A549 (cell line): ENCODE measurements at regions not wholly inside any gene's neighbourhood (a gene's known extent, or its start where the extent isn't known, plus 50 kb on each side); places are given as distances from the start of the nearest gene placed in this dataset.

Experiments used
- ATAC-seq, 2 experiments: fragments of 200-7000 bp in 1 of 2; fragments of >200 bp in 1 of 2; cut with Nextera tagmentation in 1 of 2; cut with Tn5 transposase in 1 of 2; 3 replicates each; pipeline versions ENCODE4 v1.8.0 to v1.9.1; 2018 to 2020; ENCODE audit warnings: mild to moderate bottlenecking in 1 of 2, moderate library complexity in 1 of 2
- CTCF ChIA-PET: fragments of 300-600 bp; sonication (Branson Sonifier 250); formaldehyde crosslinking; extraction: SDS; loops from one replicate; lab custom pipeline; 2021; ENCODE audit warnings: antibody characterized with exemption, inconsistent platforms; lab: Yijun Ruan, JAX
- POLR2A ChIA-PET: fragments of 350-600 bp; formaldehyde crosslinking; extraction: SDS; loops from one replicate; lab custom pipeline; 2021; ENCODE audit warnings: antibody characterized with exemption, inconsistent platforms; lab: Yijun Ruan, JAX
- DNase-seq, 2 experiments: peaks; one replicate each; pipeline versions ENCODE4 v3.0.0 to v3.0.0-alpha.2; 2011 to 2016; ENCODE audit warnings: low read depth in 1 of 2, low spot score in 1 of 2
- FAIRE-seq: peaks from 2 replicates; lab custom pipeline; 2011; peaks lifted over from hg19 to GRCh38; lab: Jason Lieb, UNC
- H3K27ac ChIP-seq, 2 experiments: fragments of >200 bp; sonication (Bioruptor Twin); formaldehyde crosslinking; 3 replicates each; pipeline ENCODE4 v1.5.1; 2016 to 2017
- H3K4me1 ChIP-seq: fragments of >200 bp; sonication (Bioruptor Twin); formaldehyde crosslinking; 3 replicates; pipeline ENCODE4 v1.6.1; 2016
- H3K4me2 ChIP-seq: fragments of >200 bp; sonication (Bioruptor Twin); formaldehyde crosslinking; 3 replicates; pipeline ENCODE4 v1.6.1; 2016
- H3K4me3 ChIP-seq: fragments of >200 bp; sonication (Bioruptor Twin); formaldehyde crosslinking; 3 replicates; pipeline ENCODE4 v1.5.1; 2016
- H3K9me3 ChIP-seq: fragments of >200 bp; sonication (Bioruptor Twin); formaldehyde crosslinking; 3 replicates; pipeline ENCODE4 v1.6.1; 2016
- BHLHE40 ChIP-seq: IDR thresholded peaks from 2 replicates; pipeline ENCODE4 v1.6.1; 2012; ENCODE audit warnings: low read depth, low read length, inconsistent platforms
- CHD4 ChIP-seq: fragments of 200-600 bp; sonication (generic); IDR thresholded peaks from 2 replicates; pipeline ENCODE4 v1.6.1; 2016; ENCODE audit warnings: antibody characterized with exemption, mild to moderate bottlenecking, borderline replicate concordance
- EHF ChIP-seq: fragments of 250-450 bp; sonication (Bioruptor Pico); IDR thresholded peaks from 2 replicates; pipeline ENCODE4 v1.5.0; 2020; ENCODE audit warnings: mild to moderate bottlenecking
- FOSL2 ChIP-seq, 2 experiments: fragments of 450-650 bp in 1 of 2; fragments of >200 bp in 1 of 2; sonication (Bioruptor Twin) in 1 of 2; formaldehyde crosslinking; IDR thresholded peaks; 2 replicates each; pipeline versions ENCODE4 v1.5.0 to v1.6.1; 2016 to 2020; ENCODE audit warnings: mild to moderate bottlenecking in 1 of 2, moderate library complexity in 1 of 2
- HEYL ChIP-seq: fragments of 250-450 bp; sonication (Bioruptor Pico); IDR thresholded peaks from 2 replicates; pipeline ENCODE4 v1.8.0; 2021; ENCODE audit warnings: mild to moderate bottlenecking, moderate library complexity
- HOXB5 ChIP-seq: fragments of 250-450 bp; sonication (Bioruptor Pico); IDR thresholded peaks from 2 replicates; pipeline ENCODE4 v1.5.0; 2020; ENCODE audit warnings: mild to moderate bottlenecking, moderate library complexity
- JUNB ChIP-seq: fragments of >200 bp; sonication (Bioruptor Twin); formaldehyde crosslinking; IDR thresholded peaks from 2 replicates; pipeline ENCODE4 v1.6.1; 2016
- NPAS2 ChIP-seq: fragments of 250-450 bp; sonication (Bioruptor Pico); IDR thresholded peaks from 2 replicates; pipeline ENCODE4 v1.8.0; 2022; ENCODE audit warnings: mild to moderate bottlenecking, moderate library complexity, borderline replicate concordance
- POLR2A ChIP-seq: IDR thresholded peaks from 2 replicates; pipeline ENCODE4 v1.6.1; 2012; ENCODE audit warnings: mild to moderate bottlenecking, low read length
- RAD21 ChIP-seq, 2 experiments: fragments of >200 bp in 1 of 2; sonication (Bioruptor Twin) in 1 of 2; formaldehyde crosslinking in 1 of 2; IDR thresholded peaks in 1 of 2; conservative IDR thresholded peaks in 1 of 2; 2 replicates in 1 of 2; 3 replicates in 1 of 2; pipeline ENCODE4 v1.6.1; 2012 to 2018; ENCODE audit warnings: inconsistent platforms in 1 of 2
- RARB ChIP-seq: fragments of 250-450 bp; sonication (Bioruptor Pico); IDR thresholded peaks from 2 replicates; pipeline ENCODE4 v1.8.0; 2021; ENCODE audit warnings: mild to moderate bottlenecking, moderate library complexity
- RCOR1 ChIP-seq: fragments of 150-350 bp; IDR thresholded peaks from 2 replicates; pipeline ENCODE4 v1.6.1; 2014; ENCODE audit warnings: antibody characterized with exemption, low read length, low read depth
- RFX5 ChIP-seq: fragments of 450-650 bp; IDR thresholded peaks from 2 replicates; pipeline ENCODE4 v1.7.1; 2014; ENCODE audit warnings: antibody characterized with exemption, mild to moderate bottlenecking, moderate library complexity
- TFCP2L1 ChIP-seq: fragments of 250-450 bp; sonication (Bioruptor Pico); IDR thresholded peaks from 2 replicates; pipeline ENCODE4 v1.5.0; 2021; ENCODE audit warnings: mild to moderate bottlenecking
- ZNF302 ChIP-seq: fragments of 250-450 bp; sonication (Bioruptor Pico); IDR thresholded peaks from 2 replicates; pipeline ENCODE4 v1.9.0; 2021; ENCODE audit warnings: inconsistent platforms, mild to moderate bottlenecking, moderate library complexity
- WGBS: methylation state at CpG from one replicate; pipeline ENCODE4 v1.1.6; 2017; ENCODE audit errors: missing lambda C conversion rate; 5-methylcytosine and 5-hydroxymethylcytosine counted together
- TF ChIP-seq, protein P1 (sequence below): fragments of 200-600 bp; sonication (generic); IDR thresholded peaks from 2 replicates; pipeline ENCODE4 v1.6.1; 2016; ENCODE audit warnings: antibody characterized with exemption, mild to moderate bottlenecking, moderate library complexity
- TF ChIP-seq, protein P2 (sequence below): fragments of 250-450 bp; sonication (Bioruptor Pico); IDR thresholded peaks from 2 replicates; pipeline ENCODE4 v1.5.0; 2021; ENCODE audit warnings: mild to moderate bottlenecking, moderate library complexity, borderline replicate concordance

- TF ChIP-seq CHD4 (no peak), POLR2A (no peak), RARB (CRISPR knock-in tag) (no peak)
- TF ChIP-seq, protein P1, sequence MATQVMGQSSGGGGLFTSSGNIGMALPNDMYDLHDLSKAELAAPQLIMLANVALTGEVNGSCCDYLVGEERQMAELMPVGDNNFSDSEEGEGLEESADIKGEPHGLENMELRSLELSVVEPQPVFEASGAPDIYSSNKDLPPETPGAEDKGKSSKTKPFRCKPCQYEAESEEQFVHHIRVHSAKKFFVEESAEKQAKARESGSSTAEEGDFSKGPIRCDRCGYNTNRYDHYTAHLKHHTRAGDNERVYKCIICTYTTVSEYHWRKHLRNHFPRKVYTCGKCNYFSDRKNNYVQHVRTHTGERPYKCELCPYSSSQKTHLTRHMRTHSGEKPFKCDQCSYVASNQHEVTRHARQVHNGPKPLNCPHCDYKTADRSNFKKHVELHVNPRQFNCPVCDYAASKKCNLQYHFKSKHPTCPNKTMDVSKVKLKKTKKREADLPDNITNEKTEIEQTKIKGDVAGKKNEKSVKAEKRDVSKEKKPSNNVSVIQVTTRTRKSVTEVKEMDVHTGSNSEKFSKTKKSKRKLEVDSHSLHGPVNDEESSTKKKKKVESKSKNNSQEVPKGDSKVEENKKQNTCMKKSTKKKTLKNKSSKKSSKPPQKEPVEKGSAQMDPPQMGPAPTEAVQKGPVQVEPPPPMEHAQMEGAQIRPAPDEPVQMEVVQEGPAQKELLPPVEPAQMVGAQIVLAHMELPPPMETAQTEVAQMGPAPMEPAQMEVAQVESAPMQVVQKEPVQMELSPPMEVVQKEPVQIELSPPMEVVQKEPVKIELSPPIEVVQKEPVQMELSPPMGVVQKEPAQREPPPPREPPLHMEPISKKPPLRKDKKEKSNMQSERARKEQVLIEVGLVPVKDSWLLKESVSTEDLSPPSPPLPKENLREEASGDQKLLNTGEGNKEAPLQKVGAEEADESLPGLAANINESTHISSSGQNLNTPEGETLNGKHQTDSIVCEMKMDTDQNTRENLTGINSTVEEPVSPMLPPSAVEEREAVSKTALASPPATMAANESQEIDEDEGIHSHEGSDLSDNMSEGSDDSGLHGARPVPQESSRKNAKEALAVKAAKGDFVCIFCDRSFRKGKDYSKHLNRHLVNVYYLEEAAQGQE: no peak
- ChIA-PET POLR2A (no interaction called here), CTCF (interaction anchor here (0.7 kb wide), 1 partner anchor 11 kb away, joined by 3 read pairs; no protein-coding TSS in a partner anchor)
- WGBS: 5% methylated on average over 4 of the region's 4 CpGs
- Histone ChIP-seq H3K27ac (no peak overlapping the region), H3K9me3 (no peaks in the 10 kb centered on the region), H3K4me2 (no peak overlapping the region), H3K4me1 (no peaks in the 10 kb centered on the region), H3K4me3 (no peak overlapping the region)
- DNase-seq (no peak), FAIRE-seq (no peak), ATAC-seq (no peak)
Observed at GRCh38 chr9:25472085-25472607, 206.1 kb downstream of the TUSC1 start.

DNA sequence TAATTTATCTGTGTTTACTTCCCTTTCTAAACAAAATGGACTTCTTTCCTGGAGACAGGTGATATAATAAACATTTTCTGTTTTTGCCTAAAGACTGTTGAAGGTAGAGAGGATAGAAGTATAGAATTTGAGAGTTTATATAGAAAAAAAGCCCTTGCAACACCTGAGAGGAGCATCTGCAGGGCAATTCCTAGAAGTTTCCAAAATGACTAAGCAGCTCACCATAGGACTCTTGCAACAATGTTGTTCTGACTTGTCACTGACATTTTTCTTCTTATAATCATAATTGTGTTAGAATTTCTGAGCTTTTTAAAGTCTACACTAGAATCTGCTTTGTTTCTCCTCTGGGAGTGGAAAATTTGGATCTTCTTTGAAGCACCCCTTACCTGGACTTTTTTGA, 216.8 kb downstream of the TUSC1 start:
- ChIA-PET CTCF (no interaction called here), POLR2A (no interaction called here)
- ATAC-seq (no peak), DNase-seq (no peak), FAIRE-seq (no peak)
- Histone ChIP-seq H3K9me3 (no peaks in the 10 kb centered on the region), H3K4me2 (no peak overlapping the region), H3K4me1 (no peaks in the 10 kb centered on the region), H3K27ac (no peak overlapping the region)
- TF ChIP-seq, protein P2, sequence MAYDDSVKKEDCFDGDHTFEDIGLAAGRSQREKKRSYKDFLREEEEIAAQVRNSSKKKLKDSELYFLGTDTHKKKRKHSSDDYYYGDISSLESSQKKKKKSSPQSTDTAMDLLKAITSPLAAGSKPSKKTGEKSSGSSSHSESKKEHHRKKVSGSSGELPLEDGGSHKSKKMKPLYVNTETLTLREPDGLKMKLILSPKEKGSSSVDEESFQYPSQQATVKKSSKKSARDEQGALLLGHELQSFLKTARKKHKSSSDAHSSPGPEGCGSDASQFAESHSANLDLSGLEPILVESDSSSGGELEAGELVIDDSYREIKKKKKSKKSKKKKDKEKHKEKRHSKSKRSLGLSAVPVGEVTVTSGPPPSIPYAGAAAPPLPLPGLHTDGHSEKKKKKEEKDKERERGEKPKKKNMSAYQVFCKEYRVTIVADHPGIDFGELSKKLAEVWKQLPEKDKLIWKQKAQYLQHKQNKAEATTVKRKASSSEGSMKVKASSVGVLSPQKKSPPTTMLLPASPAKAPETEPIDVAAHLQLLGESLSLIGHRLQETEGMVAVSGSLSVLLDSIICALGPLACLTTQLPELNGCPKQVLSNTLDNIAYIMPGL (CRISPR knock-in tag): no peak
- no peak for TF ChIP-seq HOXB5 (CRISPR knock-in tag)
- TF ChIP-seq JUNB: no peak
- TF ChIP-seq TFCP2L1 (CRISPR knock-in tag): no peak
- TF ChIP-seq ZNF302 (CRISPR knock-in tag): no peak
- TF ChIP-seq BHLHE40: no peak
- no peak for TF ChIP-seq NPAS2 (CRISPR knock-in tag)
- TF ChIP-seq HEYL (CRISPR knock-in tag): no peak
- TF ChIP-seq RFX5: no peak
- TF ChIP-seq, all 56 proteins: peak for 0
- no peak overlapping the region for H3K4me3 ChIP-seq

DNA sequence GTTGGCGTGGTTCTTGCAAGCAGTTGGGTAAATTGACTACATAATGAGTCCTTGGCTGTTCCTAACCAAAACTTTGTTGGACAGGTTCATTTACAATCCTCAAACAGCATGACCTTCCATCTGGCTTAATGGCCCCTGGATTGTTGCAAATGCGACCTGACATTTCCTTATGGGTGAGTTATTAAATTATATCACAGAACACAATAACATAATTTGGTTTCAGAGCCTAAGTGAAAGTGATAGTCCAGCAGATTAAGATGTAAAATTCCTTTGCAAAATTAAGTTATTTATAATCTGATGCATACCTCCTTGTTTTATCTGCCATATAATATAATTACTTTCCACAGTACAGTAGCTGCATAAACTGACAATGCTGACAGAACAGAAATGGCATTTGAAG, 224.4 kb downstream of the TUSC1 start:
- WGBS: 7% methylated on average over 2 of the region's 2 CpGs
- POLR2A ChIA-PET: no interaction called here
- H3K4me3 ChIP-seq: no peak overlapping the region
- TF ChIP-seq TFCP2L1 (CRISPR knock-in tag) (no peak), FOSL2 (IDR thresholded peaks at IDR 0.05) (no peak), FOSL2 (CRISPR knock-in tag; IDR thresholded peaks at IDR 0.05) (no peak), EHF (CRISPR knock-in tag) (no peak), RAD21 (conservative IDR thresholded peaks at IDR 0.05 in 1 of 2, IDR thresholded peaks at IDR 0.05 in 1 of 2) (no peak), RCOR1 (no peak)
- TF ChIP-seq, all 56 proteins: peak for 0
- Histone ChIP-seq H3K4me2 (no peak overlapping the region), H3K27ac (no peak overlapping the region), H3K4me1 (no peaks in the 10 kb centered on the region), H3K9me3 (no peaks in the 10 kb centered on the region)
- FAIRE-seq: no peak
- ATAC-seq: no peak
- DNase-seq: no peak
- CTCF ChIA-PET: no interaction called here
